ENCODE measurements at regions not wholly inside any gene's neighbourhood (a gene's known extent, or its start where the extent isn't known, plus 50 kb on each side); places are given as distances from the start of the nearest gene placed in this dataset.

- no peak for TF ChIP-seq CTCF (IDR thresholded peaks at IDR 0.05 in 8 of 11, conservative IDR thresholded peaks at IDR 0.05 in 3 of 11)
- no peak for TF ChIP-seq POLR2A (IDR thresholded peaks at IDR 0.05)
- no peak for TF ChIP-seq POLR2AphosphoS5 (IDR thresholded peaks at IDR 0.05)
These were observed 243.3 kb upstream of the PDE4D start for GRCh38 chr5:60136841-60137240.

All from spleen (tissue), 7 donors.